ENCODE measurements at regions not wholly inside any gene's neighbourhood (a gene's known extent, or its start where the extent isn't known, plus 50 kb on each side); places are given as distances from the start of the nearest gene placed in this dataset.
A peak's percentile ranks its signal among the peaks of the same experiment; 100 is the strongest.

DNA sequence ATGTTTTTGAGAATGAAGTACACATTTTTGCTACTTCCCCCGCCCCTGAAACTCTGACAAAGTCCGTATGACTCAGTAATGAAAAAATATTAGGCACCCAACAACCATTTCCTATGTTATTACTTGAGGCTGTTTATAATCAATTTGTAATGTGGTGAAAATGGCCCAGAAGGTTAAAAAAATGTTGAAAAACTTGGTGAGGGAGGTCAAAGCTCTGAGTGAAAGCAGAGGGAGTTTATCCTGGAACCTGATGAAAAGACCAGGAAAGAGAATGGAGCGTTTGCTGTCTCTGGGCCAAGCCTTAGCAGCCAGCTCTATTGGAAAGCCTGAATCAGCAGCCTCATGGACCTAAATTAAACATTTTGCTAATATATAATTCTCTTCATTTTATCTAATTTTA, 367.7 kb upstream of the NEGR1 start:
- TF ChIP-seq, protein P1, sequence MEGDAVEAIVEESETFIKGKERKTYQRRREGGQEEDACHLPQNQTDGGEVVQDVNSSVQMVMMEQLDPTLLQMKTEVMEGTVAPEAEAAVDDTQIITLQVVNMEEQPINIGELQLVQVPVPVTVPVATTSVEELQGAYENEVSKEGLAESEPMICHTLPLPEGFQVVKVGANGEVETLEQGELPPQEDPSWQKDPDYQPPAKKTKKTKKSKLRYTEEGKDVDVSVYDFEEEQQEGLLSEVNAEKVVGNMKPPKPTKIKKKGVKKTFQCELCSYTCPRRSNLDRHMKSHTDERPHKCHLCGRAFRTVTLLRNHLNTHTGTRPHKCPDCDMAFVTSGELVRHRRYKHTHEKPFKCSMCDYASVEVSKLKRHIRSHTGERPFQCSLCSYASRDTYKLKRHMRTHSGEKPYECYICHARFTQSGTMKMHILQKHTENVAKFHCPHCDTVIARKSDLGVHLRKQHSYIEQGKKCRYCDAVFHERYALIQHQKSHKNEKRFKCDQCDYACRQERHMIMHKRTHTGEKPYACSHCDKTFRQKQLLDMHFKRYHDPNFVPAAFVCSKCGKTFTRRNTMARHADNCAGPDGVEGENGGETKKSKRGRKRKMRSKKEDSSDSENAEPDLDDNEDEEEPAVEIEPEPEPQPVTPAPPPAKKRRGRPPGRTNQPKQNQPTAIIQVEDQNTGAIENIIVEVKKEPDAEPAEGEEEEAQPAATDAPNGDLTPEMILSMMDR (conservative IDR thresholded peaks at IDR 0.05; ENCODE audit: low read depth, low read length), result no peak
- H3K4me3 ChIP-seq (ENCODE audit: low read depth, low read length), result no peak overlapping the region
- DNase-seq (ENCODE audit: low read depth), result peak; percentile 1

DNA sequence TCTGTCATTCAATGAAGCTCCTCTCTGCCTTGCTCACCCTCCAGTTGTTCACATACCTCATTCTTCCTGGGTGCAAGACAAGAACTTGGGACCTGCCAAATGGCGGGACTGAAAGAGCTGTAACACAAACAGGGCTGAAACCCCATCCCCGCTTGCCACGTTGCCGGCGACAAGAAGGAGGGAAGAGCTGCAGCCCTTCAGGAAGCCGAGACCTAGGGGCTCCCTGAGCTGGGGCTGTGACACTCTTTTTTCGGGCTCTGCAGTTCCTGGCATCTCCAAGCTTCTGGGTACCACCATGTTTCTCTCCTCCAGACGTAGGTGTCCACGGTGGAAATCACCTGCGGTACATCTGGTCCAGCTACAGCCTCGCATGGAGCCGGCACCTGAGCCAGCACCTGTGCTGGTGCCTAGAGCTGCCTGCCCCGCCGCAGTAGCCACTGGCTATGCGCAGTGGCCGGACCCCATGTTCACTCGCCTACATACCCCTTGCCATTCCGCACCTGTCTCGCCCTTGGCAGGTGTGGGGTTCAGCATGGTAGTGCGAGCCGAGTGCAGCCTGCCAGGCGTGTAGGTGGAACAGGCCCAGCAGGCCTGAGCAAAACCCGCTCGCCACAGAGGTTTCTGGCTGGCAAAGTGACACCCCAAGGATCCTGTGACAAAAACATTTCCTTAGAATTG, 367.0 kb upstream of the NEGR1 start:
- H3K4me3 ChIP-seq (ENCODE audit: low read depth, low read length), result no peak overlapping the region
- TF ChIP-seq, protein P1 (conservative IDR thresholded peaks at IDR 0.05; ENCODE audit: low read depth, low read length), result no peak
- no peak for DNase-seq (ENCODE audit: low read depth)

DNA sequence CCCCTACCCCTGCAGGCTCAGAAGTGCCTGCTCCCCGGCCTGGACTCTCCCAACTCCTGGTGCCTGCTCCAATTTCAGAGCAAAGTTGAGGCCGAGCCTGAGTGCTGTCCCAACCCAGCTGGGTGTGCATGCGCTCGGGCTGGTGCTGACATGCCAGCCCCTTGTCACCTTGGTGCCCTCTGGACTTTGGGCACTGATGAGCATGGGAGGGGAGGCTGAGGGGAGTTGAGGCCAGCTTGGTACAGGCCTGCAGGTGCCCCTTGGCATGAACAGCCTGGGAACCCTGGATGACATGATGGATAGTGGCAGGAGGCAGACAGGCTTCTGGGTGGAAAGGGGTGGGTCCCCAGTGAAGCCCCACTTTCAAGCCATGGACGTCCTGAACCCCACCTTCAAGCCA, 366.1 kb upstream of the NEGR1 start:
- TF ChIP-seq, protein P1 (conservative IDR thresholded peaks at IDR 0.05; ENCODE audit: low read depth, low read length), result no peak
- no peak for DNase-seq (ENCODE audit: low read depth)
- H3K4me3 ChIP-seq (ENCODE audit: low read depth, low read length), result no peak overlapping the region

DNA sequence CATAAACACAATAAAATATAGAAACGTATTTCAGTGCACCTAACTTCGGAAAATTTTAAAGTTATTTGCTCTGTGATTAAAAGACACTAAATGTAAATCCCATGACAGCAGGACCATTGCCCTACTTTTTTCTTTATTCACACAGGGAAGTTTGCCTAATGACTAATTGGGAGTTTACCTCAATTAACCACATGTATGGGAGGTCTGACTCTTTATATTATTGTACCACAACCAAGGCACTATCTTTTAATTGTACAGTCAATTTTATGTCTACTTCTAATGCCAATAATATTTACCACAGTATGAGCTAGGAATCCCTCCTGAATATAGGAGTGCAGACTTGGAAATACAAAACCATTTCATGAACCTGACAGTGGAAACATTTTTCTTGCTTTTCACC, 360.8 kb upstream of the NEGR1 start:
- H3K4me3 ChIP-seq (ENCODE audit: low read depth, low read length), result no peak overlapping the region
- no peak for DNase-seq (ENCODE audit: low read depth)
- TF ChIP-seq, protein P1 (conservative IDR thresholded peaks at IDR 0.05; ENCODE audit: low read depth, low read length), result no peak

DNA sequence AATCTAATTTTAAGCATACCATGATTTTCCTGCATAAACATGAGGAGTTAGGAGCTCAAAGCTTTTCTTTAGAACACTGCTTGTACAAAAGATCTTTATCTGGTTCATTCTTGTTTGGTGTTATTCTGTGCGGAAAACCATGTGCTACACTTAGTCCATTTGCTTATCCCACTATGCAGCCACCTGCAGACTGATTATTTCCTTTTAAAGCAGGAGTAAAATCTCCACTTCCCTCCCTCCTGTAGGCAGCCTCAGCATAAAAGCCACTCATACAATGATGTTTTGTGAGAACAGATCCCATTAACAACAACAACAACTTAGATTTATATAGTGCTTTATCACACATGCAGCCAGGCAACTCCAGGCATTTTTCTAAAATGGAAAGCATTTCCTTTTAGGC, 355.3 kb upstream of the NEGR1 start:
- no peak overlapping the region for H3K4me3 ChIP-seq (ENCODE audit: low read depth, low read length)
- TF ChIP-seq, protein P1 (conservative IDR thresholded peaks at IDR 0.05; ENCODE audit: low read depth, low read length), result no peak
- no peak for DNase-seq (ENCODE audit: low read depth)

DNA sequence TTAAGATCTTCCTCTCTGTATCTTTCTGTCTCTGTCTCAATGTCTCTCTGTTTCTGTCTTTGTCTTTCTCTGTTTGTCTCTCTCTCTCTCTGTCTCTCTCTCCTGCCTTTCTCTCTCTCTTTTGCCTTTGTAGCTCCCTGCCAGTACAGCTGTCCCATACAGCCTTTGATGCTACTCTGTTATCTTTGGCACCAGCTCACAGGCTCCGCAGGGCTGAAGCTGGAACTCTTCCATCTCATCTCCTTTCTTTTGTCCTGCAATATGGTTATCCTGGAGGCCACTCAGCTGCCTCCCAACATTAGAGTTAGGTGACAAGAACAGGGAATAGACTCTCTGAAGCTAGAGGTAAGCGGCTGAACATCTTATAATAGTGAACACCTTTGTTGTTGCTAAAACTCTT, 354.3 kb upstream of the NEGR1 start:
- H3K4me3 ChIP-seq (ENCODE audit: low read depth, low read length), result no peak overlapping the region
- peak; percentile 2 for DNase-seq (ENCODE audit: low read depth)
- TF ChIP-seq, protein P1 (conservative IDR thresholded peaks at IDR 0.05; ENCODE audit: low read depth, low read length), result no peak

DNA sequence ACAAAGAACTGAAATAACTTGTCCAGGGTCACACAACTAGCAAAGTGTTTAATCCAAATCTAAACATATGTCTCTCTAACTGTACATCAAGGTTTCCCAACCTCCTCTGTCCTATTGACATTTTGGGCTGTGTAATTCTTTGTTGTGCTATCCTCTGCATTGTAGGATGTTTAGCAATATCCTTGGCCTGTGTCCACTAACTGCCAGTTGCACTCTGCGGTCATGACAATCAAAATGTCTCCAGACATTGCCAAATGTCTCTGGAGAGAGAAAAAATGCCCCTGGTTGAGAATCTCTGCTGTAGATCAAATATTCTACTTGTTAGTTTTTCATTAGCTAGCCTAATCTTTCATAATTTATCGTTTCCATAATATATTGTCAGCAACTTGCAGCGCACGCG, 353.4 kb upstream of the NEGR1 start:
- H3K4me3 ChIP-seq (ENCODE audit: low read depth, low read length), result no peak overlapping the region
- DNase-seq (ENCODE audit: low read depth), result peak; percentile 5
- TF ChIP-seq, protein P1 (conservative IDR thresholded peaks at IDR 0.05; ENCODE audit: low read depth, low read length), result no peak
